GF-D8 (cell line): ENCODE measurements at regions not wholly inside any gene's neighbourhood (a gene's known extent, or its start where the extent isn't known, plus 50 kb on each side); places are given as distances from the start of the nearest gene placed in this dataset.

Experiments
- DNase-seq: peaks from one replicate; lab custom pipeline; 2025; lab: John Stamatoyannopoulos, UW

DNA sequence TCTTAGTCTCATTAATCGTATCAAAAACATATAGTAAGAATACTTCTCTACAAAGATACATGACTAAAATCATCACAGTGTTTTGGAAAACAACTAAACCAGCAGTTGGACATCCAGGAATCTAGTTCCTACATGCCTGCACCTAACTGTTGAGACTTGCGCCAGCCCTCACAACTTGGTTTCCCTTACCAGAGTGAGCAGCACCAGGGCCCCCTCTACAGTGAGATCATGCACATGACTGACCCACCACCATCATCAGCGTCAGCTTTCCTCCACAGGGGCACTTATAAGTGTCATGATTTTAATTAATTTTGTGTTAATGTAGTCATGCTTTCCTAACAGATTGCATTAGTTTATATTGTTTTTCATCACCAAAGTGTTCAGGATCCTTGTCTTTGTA lies 1322.0 kb downstream of the EFNB2 start:
- no peak for DNase-seq

GRCh38 chr13:105207572-105208293 lies 1327.7 kb downstream of the EFNB2 start:
- no peak for DNase-seq

DNA sequence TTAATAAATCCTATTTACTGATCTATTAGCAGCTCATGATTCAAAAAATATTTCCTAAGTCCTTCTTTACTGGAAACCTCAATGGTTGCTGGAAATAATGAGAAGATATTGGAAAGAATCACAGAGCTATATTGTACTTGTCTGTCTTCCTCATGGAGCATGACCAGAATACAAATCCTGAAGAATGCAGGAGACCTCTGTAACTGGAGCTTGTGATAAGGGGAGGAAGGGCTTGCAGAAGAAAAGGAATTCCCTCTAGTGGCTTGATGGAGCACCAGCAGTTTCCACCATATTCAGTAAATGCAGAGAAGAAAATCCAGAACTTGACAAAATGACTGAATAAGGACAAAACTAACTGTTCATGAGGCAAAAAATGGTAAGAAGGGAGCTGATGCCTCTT lies 1333.1 kb downstream of the EFNB2 start:
- DNase-seq: no peak

- DNase-seq: no peak
These were observed 1334.1 kb downstream of the EFNB2 start for GRCh38 chr13:105201351-105201750.

- DNase-seq: no peak
These were observed 1335.3 kb downstream of the EFNB2 start for GRCh38 chr13:105200181-105200580.

GRCh38 chr13:105196052-105196451 lies 1339.4 kb downstream of the EFNB2 start:
- no peak for DNase-seq

GRCh38 chr13:105193026-105193425 lies 1342.4 kb downstream of the EFNB2 start:
- no peak for DNase-seq

DNA sequence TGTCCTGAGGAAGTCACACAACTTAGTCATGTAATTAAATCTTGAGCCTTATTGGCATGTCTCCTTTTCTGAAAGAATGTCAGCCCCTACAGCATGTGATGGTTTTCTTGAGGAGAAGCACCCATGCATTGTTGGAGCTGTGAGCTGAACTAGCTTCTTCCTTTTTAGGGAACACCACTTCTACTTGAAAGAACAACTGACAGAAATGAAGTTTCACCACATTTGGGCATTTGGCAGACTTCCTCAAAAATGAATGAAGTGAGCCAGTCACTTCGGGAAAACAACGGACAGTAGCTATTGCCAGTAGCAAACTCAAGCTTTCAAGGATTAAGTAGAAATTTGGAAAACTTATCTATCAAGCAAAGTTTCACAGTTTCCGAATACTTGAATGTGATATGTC lies 1351.3 kb downstream of the EFNB2 start:
- DNase-seq: no peak

DNA sequence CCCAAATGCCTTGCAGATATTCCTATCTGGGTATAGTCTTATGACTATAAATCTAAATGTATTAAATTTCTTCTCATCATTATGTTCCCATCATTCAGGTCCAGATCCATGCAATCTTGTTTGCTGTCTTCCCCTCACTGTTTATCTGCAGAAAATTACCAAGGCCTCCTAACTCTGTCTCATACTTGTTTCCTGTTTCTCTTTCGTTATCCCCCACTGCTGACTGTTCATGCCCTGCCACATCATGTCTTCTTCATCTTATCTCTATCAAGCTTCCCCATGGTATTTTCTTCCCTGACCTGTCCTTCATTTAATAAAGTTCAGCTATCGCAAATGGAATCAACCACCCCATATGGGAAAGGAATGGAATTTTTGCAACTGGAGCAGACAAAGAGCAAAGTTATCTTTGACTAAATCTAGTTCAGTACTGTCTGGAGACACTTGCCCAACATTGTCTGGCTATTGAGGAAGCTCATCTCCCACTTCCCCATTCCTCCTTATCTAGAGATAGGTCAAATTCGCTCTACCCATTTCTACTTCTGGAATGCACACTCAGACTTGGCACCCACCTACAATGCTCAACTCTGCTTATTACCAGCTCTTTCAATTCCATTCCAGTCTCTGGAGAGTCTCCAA lies 1358.1 kb downstream of the EFNB2 start:
- DNase-seq: peak; percentile 49

GRCh38 chr13:105170438-105170837 lies 1365.0 kb downstream of the EFNB2 start:
- DNase-seq: no peak

DNA sequence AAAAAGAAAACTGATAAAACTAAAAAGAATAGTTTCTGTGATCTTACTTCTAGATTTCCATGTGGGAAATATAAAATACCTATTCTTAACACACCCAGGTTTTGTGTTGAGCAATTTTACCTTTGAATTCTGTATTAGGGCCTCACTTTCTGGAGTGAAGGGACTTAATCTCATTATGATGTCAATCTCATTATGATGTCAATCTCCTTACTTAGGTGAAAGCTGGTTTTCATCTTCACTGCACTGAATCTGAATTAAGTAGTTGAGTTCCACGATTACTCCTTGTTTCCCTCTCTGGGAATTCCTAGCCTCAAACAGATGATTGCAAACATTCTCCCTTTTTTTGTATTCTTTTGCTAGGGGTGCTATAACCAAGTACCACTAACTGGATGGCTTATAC lies 1367.2 kb downstream of the EFNB2 start:
- DNase-seq: no peak

GRCh38 chr13:105167385-105167784 lies 1368.1 kb downstream of the EFNB2 start:
- DNase-seq: no peak

- no peak for DNase-seq
These were observed 1369.9 kb downstream of the EFNB2 start for GRCh38 chr13:105165449-105166125.

DNA sequence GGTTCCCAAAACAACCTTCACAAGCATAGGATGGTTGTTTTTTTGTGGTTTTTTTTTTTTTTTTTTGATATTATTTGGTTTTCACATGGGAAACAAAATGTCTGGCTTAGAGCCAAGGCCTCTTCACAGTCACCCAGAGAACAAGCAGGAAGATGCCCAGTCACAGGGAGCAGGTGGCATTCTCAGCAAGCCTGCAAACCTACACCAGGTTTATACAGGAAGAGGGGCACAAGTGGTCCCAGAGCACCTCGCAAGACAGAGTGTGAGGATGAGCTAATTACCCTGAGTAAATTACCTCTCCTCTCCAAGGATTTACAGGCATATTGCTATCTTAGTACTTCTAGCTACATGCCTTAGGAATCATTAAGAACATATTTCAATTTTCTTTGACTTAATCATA lies 1375.6 kb downstream of the EFNB2 start:
- DNase-seq: no peak

- no peak for DNase-seq
These were observed 1381.9 kb downstream of the EFNB2 start for GRCh38 chr13:105153611-105154010.

- no peak for DNase-seq
These were observed 1383.8 kb downstream of the EFNB2 start for GRCh38 chr13:105151639-105152038.

GRCh38 chr13:105147461-105147860 lies 1388.0 kb downstream of the EFNB2 start:
- DNase-seq: no peak

DNA sequence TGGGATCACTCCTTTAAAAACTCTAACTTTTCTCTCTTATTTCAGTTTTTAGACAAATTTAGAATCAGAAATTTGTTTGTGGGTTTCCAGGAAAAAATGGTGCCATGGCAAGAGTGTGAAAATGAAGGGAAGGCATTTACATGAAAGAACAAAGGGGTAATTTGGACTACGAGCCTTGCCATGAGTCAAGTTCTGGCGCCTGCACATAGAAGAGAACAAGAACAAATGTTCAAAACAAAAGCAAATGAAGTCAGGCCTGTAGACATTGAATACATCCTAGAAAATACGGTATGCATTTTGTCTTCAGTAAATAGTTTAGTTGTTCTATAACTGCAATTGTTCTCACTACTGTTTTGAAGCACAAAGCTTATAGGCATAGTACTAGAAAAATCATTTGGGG lies 1390.5 kb downstream of the EFNB2 start:
- no peak for DNase-seq

DNA sequence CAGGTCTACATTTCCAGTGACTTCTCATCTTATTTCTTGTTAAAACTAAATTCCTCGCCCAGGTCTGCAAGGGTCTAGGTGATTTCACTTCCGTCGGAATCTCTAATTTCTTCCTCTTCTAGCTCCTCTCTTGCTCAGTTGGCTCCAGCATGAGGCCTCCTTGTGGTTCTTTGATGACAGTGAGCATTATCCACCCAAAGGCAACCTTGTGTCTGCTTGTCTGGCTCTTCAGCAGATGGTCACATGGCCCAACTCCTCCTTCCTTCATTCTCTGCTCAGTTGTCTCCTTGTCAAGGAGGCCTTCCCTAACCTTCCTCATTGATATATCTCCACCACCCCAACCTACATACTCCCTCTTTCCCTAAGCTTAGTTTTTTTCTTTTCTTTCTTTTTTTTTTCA lies 1391.4 kb downstream of the EFNB2 start:
- DNase-seq: no peak

- no peak for DNase-seq
These were observed 1392.9 kb downstream of the EFNB2 start for GRCh38 chr13:105142556-105142955.

DNA sequence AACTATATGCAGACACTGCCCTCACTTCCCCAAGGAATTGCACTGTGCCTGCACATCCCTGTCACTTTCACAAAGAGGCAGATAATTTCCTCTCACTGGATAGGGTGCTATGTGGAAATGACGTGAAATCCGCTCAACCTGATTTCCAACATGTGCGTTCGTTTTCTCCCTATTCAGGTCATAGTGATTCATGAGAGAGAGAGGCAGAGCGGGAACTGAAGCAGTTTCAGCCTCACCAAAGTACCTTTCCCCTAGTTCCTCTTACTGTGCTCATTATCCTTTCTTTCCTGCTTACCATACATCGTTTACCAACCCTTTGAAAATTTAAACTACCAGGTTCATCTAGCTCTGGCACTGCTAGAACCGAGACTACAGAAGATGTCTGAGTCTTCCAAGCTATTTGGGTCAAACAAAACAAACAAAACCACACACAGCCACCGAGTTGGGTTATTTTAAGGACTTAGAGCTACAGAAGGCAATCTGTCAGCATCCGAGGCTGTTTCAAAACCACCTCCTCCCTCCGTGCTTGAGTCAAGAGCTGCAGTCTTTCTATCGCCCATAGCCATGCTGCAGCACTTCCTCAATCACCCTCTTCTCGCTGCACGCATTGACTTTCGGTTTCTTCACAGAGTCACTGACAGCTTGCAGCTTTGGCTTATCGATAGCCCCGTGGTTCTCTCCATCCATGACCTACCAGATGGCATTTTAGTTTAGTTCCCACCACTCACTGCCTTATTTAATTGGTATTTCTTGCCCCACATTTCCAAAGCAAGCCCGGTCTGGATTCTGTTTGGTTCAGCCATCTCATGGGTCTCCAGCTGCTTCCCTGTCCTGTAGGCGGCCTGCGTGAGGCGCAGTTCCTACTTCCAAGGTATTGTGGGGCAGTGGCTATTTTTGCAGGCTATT lies 1395.8 kb downstream of the EFNB2 start:
- DNase-seq: peak; percentile 64

DNA sequence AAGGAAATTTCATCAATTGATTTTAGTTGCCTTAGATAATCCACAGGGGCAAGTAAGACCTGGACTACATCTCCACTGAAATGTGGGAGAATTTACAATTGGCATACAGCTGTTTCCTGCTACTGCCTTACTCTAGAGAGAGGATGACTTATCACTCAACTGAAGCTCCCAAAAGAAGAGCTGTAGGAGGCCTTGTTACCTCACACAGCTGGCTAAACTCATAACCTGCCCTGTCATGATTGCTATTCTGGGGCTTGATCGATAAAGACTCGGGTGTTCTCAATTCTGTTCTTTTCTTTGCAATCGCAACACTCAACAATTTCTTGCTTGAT lies 1396.4 kb downstream of the EFNB2 start:
- DNase-seq: no peak
